ENCODE measurements at regions not wholly inside any gene's neighbourhood (a gene's known extent, or its start where the extent isn't known, plus 50 kb on each side); places are given as distances from the start of the nearest gene placed in this dataset.
A peak's percentile ranks its signal among the peaks of the same experiment; 100 is the strongest.

- Mint-ChIP-seq H3K27ac (peak overlapping the region in 2 of 8 donors; percentile 43 to 90), H3K4me3 (no peak overlapping the region), H3K4me1 (peaks cover 67 to 86% (median 73%) of the 10 kb centered on the region in 3 donors), H3K9me3 (peaks cover 0 to 2% (median 0%) of the 10 kb centered on the region in 5 donors), H3K27me3 (no peaks in the 10 kb centered on the region), H3K36me3 (peaks cover 6 to 36% (median 30%) of the 10 kb centered on the region in 3 donors)
- Histone ChIP-seq H3K27ac (ENCODE audit: low read depth, low read length) (no peak overlapping the region), H3K27me3 (ENCODE audit: insufficient read depth, low read length, poor library complexity, severe bottlenecking) (no peaks in the 10 kb centered on the region), H3K9me3 (ENCODE audit: low read length) (no peaks in the 10 kb centered on the region), H3K4me3 (ENCODE audit: low read length) (no peak overlapping the region), H3K36me3 (ENCODE audit: insufficient read depth, low read length) (no peaks in the 10 kb centered on the region), H3K4me1 (ENCODE audit: insufficient read depth, low read length) (peaks cover 6% of the 10 kb centered on the region)
- CTCF ChIA-PET, result interaction anchor here (1.2 to 2.3 kb wide), 5 partner anchors 11 to 85 kb away, joined by 3 to 14 read pairs (median 9); no protein-coding TSS in a partner anchor
- no peak for DNase-seq
- POLR2A ChIA-PET, result no interaction called here
Observed at GRCh38 chr22:22799561-22799960, 88.1 kb upstream of the IGLL5 start.

DNA sequence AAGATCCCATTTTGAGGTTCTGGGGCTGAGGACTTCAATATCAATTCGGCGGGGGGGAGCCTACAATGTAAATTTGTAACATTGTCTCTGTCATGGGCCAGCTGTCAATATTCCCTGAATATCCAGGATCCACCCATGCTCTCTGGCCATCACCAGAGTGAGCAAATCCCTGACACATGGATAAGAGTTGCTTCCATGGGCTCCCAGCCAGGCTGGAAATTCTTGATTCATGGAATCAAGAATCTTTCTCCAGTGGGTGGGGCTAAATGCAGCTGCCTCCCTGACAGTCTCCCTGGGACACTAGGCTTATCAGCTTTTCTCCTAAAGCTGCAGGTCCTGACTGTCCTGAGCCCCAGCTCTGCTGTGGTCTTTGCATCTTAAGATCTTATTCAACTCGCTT lies 86.9 kb upstream of the IGLL5 start:
- Mint-ChIP-seq H3K4me3 (no peak overlapping the region), H3K36me3 (peaks cover 4 to 34% (median 29%) of the 10 kb centered on the region in 3 donors), H3K27me3 (no peaks in the 10 kb centered on the region), H3K4me1 (peaks cover 69 to 88% (median 78%) of the 10 kb centered on the region in 3 donors), H3K27ac (peak overlapping the region in 3 of 8 donors; percentile 42 to 73 (median 43)), H3K9me3 (peaks cover 0 to 2% (median 0%) of the 10 kb centered on the region in 5 donors)
- Histone ChIP-seq H3K36me3 (ENCODE audit: insufficient read depth, low read length) (no peaks in the 10 kb centered on the region), H3K4me3 (ENCODE audit: low read length) (no peak overlapping the region), H3K9me3 (ENCODE audit: low read length) (no peaks in the 10 kb centered on the region), H3K27me3 (ENCODE audit: insufficient read depth, low read length, poor library complexity, severe bottlenecking) (no peaks in the 10 kb centered on the region), H3K27ac (ENCODE audit: low read depth, low read length) (no peak overlapping the region), H3K4me1 (ENCODE audit: insufficient read depth, low read length) (peaks cover 6% of the 10 kb centered on the region)
- POLR2A ChIA-PET, result no interaction called here
- CTCF ChIA-PET, result interaction anchor here (1.2 to 2.7 kb wide), 4 partner anchors 9 to 77 kb away, joined by 4 to 11 read pairs (median 6); no protein-coding TSS in a partner anchor
- no peak for DNase-seq

- no peaks in the 10 kb centered on the region for H3K36me3 ChIP-seq (ENCODE audit: insufficient read depth, low read length)
- POLR2A ChIA-PET, result no interaction called here
- DNase-seq, result peak in 1 of 5 donors; percentile 52
Observed at GRCh38 chr22:22802339-22802970, 85.2 kb upstream of the IGLL5 start.

GRCh38 chr22:22803285-22803853 lies 84.2 kb upstream of the IGLL5 start:
- no peak overlapping the region for H3K4me3 Mint-ChIP-seq
- Histone ChIP-seq H3K4me1 (ENCODE audit: insufficient read depth, low read length) (peaks cover 6% of the 10 kb centered on the region), H3K9me3 (ENCODE audit: low read length) (no peaks in the 10 kb centered on the region), H3K27ac (ENCODE audit: low read depth, low read length) (no peak overlapping the region), H3K4me3 (ENCODE audit: low read length) (no peak overlapping the region), H3K36me3 (ENCODE audit: insufficient read depth, low read length) (no peaks in the 10 kb centered on the region), H3K27me3 (ENCODE audit: insufficient read depth, low read length, poor library complexity, severe bottlenecking) (no peaks in the 10 kb centered on the region)
- no peak for DNase-seq
- H3K27ac Mint-ChIP-seq, result peak overlapping the region in 5 of 8 donors; percentile 29 to 81 (median 39)
- H3K4me1 Mint-ChIP-seq, result peaks cover 71 to 86% (median 84%) of the 10 kb centered on the region in 3 donors
- CTCF ChIA-PET, result interaction anchor here (0.9 to 17.4 kb wide), 9 partner anchors 15 to 89 kb away, joined by 3 to 247 read pairs (median 8); no protein-coding TSS in a partner anchor
- POLR2A ChIA-PET, result no interaction called here
- peaks cover 12 to 31% (median 23%) of the 10 kb centered on the region in 3 donors for H3K36me3 Mint-ChIP-seq
- peaks cover 0 to 3% (median 0%) of the 10 kb centered on the region in 5 donors for H3K9me3 Mint-ChIP-seq
- no peaks in the 10 kb centered on the region for H3K27me3 Mint-ChIP-seq

More at GRCh38 chr22:22802339-22802970, 85.2 kb upstream of the IGLL5 start:
- Mint-ChIP-seq H3K27ac (peak overlapping the region; percentile 37 to 81 (median 53)), H3K9me3 (peaks cover 0 to 3% (median 0%) of the 10 kb centered on the region in 5 donors), H3K4me1 (peaks cover 73 to 90% (median 88%) of the 10 kb centered on the region in 3 donors), H3K4me3 (peak overlapping the region in 2 of 7 donors; percentile 9 to 29), H3K27me3 (no peaks in the 10 kb centered on the region), H3K36me3 (peaks cover 12 to 28% (median 24%) of the 10 kb centered on the region in 3 donors)
- no peak overlapping the region for H3K4me3 ChIP-seq (ENCODE audit: low read length)
- no peak overlapping the region for H3K27ac ChIP-seq (ENCODE audit: low read depth, low read length)
- CTCF ChIA-PET, result interaction anchor here (0.7 to 2.7 kb wide), 17 partner anchors 11 to 154 kb away, joined by 3 to 14 read pairs (median 5); no protein-coding TSS in a partner anchor
- no peaks in the 10 kb centered on the region for H3K9me3 ChIP-seq (ENCODE audit: low read length)
- H3K27me3 ChIP-seq (ENCODE audit: insufficient read depth, low read length, poor library complexity, severe bottlenecking), result no peaks in the 10 kb centered on the region
- peaks cover 6% of the 10 kb centered on the region for H3K4me1 ChIP-seq (ENCODE audit: insufficient read depth, low read length)

GRCh38 chr22:22810018-22810427 lies 77.6 kb upstream of the IGLL5 start:
- H3K36me3 Mint-ChIP-seq, result peaks cover 8 to 25% (median 13%) of the 10 kb centered on the region in 3 donors
- Histone ChIP-seq H3K27ac (ENCODE audit: low read depth, low read length) (no peak overlapping the region), H3K9me3 (ENCODE audit: low read length) (no peaks in the 10 kb centered on the region), H3K36me3 (ENCODE audit: insufficient read depth, low read length) (no peaks in the 10 kb centered on the region), H3K4me1 (ENCODE audit: insufficient read depth, low read length) (peaks cover 18% of the 10 kb centered on the region), H3K27me3 (ENCODE audit: insufficient read depth, low read length, poor library complexity, severe bottlenecking) (no peaks in the 10 kb centered on the region), H3K4me3 (ENCODE audit: low read length) (no peak overlapping the region)
- CTCF ChIA-PET, result interaction anchor here (0.7 to 17.4 kb wide), 37 partner anchors 9 to 328 kb away, joined by 3 to 247 read pairs (median 6); partner anchors contain the start of gene IGLL5
- POLR2A ChIA-PET, result interaction anchor here (0.6 to 2.0 kb wide), 6 partner anchors 9 to 67 kb away, joined by 3 to 10 read pairs (median 4); no protein-coding TSS in a partner anchor
- H3K27me3 Mint-ChIP-seq, result no peaks in the 10 kb centered on the region
- peaks cover 0 to 3% (median 0%) of the 10 kb centered on the region in 5 donors for H3K9me3 Mint-ChIP-seq
- peak overlapping the region; percentile 82 to 97 (median 88) for H3K27ac Mint-ChIP-seq
- peaks cover 86 to 94% (median 92%) of the 10 kb centered on the region in 3 donors for H3K4me1 Mint-ChIP-seq
- peak; percentile 58 to 88 (median 74) for DNase-seq
- peak overlapping the region in 6 of 7 donors; percentile 60 to 87 (median 82) for H3K4me3 Mint-ChIP-seq

- Mint-ChIP-seq H3K27me3 (no peaks in the 10 kb centered on the region), H3K9me3 (peaks cover 0 to 3% (median 0%) of the 10 kb centered on the region in 5 donors), H3K27ac (peak overlapping the region in 5 of 8 donors; percentile 17 to 88 (median 86)), H3K4me3 (peak overlapping the region in 3 of 7 donors; percentile 61 to 87 (median 65)), H3K4me1 (peaks cover 86 to 94% (median 92%) of the 10 kb centered on the region in 3 donors), H3K36me3 (peaks cover 8 to 25% (median 10%) of the 10 kb centered on the region in 3 donors)
- Histone ChIP-seq H3K27ac (ENCODE audit: low read depth, low read length) (no peak overlapping the region), H3K27me3 (ENCODE audit: insufficient read depth, low read length, poor library complexity, severe bottlenecking) (no peaks in the 10 kb centered on the region), H3K4me3 (ENCODE audit: low read length) (no peak overlapping the region), H3K9me3 (ENCODE audit: low read length) (no peaks in the 10 kb centered on the region), H3K4me1 (ENCODE audit: insufficient read depth, low read length) (peaks cover 23% of the 10 kb centered on the region), H3K36me3 (ENCODE audit: insufficient read depth, low read length) (no peaks in the 10 kb centered on the region)
- CTCF ChIA-PET, result interaction anchor here (0.9 to 17.4 kb wide), 28 partner anchors 11 to 147 kb away, joined by 3 to 247 read pairs (median 10); partner anchors contain the start of gene IGLL5
- POLR2A ChIA-PET, result interaction anchor here (0.6 to 2.0 kb wide), 5 partner anchors 8 to 67 kb away, joined by 4 to 10 read pairs (median 5); no protein-coding TSS in a partner anchor
- DNase-seq, result no peak
Observed at GRCh38 chr22:22810471-22810870, 77.1 kb upstream of the IGLL5 start.

- no peak overlapping the region for H3K27ac ChIP-seq (ENCODE audit: low read depth, low read length)
- no peaks in the 10 kb centered on the region for H3K36me3 ChIP-seq (ENCODE audit: insufficient read depth, low read length)
- H3K9me3 ChIP-seq (ENCODE audit: low read length), result no peaks in the 10 kb centered on the region
- H3K4me1 ChIP-seq (ENCODE audit: insufficient read depth, low read length), result peaks cover 31% of the 10 kb centered on the region
- no peak overlapping the region for H3K4me3 ChIP-seq (ENCODE audit: low read length)
- DNase-seq, result no peak
- H3K36me3 Mint-ChIP-seq, result peaks cover 8 to 25% (median 9%) of the 10 kb centered on the region in 3 donors
- ChIA-PET POLR2A (interaction anchor here (1.0 to 2.0 kb wide), 2 partner anchors 9 to 66 kb away, joined by 4 to 10 read pairs; no protein-coding TSS in a partner anchor), CTCF (interaction anchor here (1.0 to 17.4 kb wide), 18 partner anchors 10 to 146 kb away, joined by 3 to 247 read pairs (median 14); no protein-coding TSS in a partner anchor)
- H3K4me1 Mint-ChIP-seq, result peaks cover 88 to 95% (median 92%) of the 10 kb centered on the region in 3 donors
- H3K27me3 Mint-ChIP-seq, result no peaks in the 10 kb centered on the region
- H3K4me3 Mint-ChIP-seq, result peak overlapping the region in 4 of 7 donors; percentile 17 to 61 (median 42)
- H3K9me3 Mint-ChIP-seq, result peaks cover 0 to 3% (median 0%) of the 10 kb centered on the region in 5 donors
- no peaks in the 10 kb centered on the region for H3K27me3 ChIP-seq (ENCODE audit: insufficient read depth, low read length, poor library complexity, severe bottlenecking)
- H3K27ac Mint-ChIP-seq, result peak overlapping the region in 7 of 8 donors; percentile 63 to 93 (median 85)
Observed at GRCh38 chr22:22811016-22812009, 76.3 kb upstream of the IGLL5 start.
